ENCODE measurements at regions not wholly inside any gene's neighbourhood (a gene's known extent, or its start where the extent isn't known, plus 50 kb on each side); places are given as distances from the start of the nearest gene placed in this dataset.

DNA sequence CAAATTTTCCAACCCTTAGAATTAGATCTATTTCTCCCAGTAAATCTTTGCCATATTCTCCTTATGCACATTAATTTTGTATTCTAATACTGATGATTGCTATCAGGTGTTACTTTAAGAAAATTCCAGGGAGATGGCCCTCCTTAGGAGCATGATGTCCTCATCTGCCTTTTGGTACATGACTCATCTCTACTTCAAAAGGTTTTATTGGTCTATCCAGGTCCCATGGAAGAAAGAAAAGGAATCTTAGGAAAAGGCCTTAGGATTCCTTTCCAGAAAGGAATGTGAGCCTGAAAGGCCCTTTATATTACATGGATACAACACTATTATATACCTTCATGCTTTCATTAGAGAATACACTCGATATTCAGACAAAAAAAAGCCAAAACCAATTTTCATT, 968.2 kb downstream of the STIM2 start:
- H3K9me3 ChIP-seq = no peaks in the 10 kb centered on the region
- DNase-seq (ENCODE audit: low spot score in 2 of 2) = no peak
- TF ChIP-seq EP300 (IDR thresholded peaks at IDR 0.05) = no peak
- TF ChIP-seq, protein P1, sequence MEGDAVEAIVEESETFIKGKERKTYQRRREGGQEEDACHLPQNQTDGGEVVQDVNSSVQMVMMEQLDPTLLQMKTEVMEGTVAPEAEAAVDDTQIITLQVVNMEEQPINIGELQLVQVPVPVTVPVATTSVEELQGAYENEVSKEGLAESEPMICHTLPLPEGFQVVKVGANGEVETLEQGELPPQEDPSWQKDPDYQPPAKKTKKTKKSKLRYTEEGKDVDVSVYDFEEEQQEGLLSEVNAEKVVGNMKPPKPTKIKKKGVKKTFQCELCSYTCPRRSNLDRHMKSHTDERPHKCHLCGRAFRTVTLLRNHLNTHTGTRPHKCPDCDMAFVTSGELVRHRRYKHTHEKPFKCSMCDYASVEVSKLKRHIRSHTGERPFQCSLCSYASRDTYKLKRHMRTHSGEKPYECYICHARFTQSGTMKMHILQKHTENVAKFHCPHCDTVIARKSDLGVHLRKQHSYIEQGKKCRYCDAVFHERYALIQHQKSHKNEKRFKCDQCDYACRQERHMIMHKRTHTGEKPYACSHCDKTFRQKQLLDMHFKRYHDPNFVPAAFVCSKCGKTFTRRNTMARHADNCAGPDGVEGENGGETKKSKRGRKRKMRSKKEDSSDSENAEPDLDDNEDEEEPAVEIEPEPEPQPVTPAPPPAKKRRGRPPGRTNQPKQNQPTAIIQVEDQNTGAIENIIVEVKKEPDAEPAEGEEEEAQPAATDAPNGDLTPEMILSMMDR (IDR thresholded peaks at IDR 0.05) = no peak
- no peak for TF ChIP-seq POLR2A (IDR thresholded peaks at IDR 0.05)
- H3K36me3 ChIP-seq = no peaks in the 10 kb centered on the region
- H3K27ac ChIP-seq = no peak overlapping the region
- WGBS, 2 donors = 57 to 68% methylated on average over 1 of the region's 1 CpG
- H3K4me3 ChIP-seq = no peak overlapping the region
- H3K27me3 ChIP-seq = no peaks in the 10 kb centered on the region
- H3K4me1 ChIP-seq = no peaks in the 10 kb centered on the region

DNA sequence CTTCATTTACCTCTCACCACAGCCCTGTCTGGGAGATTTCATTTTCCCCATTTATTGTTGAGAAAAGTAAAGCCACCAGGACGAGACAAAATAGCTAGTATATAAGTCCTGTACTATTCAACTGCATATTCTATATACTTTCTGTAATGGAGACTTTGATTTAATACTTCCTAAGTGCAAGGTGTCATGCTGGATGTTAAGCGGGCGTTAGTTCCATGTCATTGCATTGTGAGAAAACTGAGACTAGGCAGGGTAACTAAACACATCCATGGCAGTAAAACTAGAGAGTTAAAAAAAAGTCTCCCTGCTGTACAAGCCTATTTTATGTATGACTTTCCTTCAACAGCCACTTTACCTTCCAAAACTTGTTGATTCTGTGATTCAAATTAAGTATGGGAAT, 969.6 kb downstream of the STIM2 start:
- TF ChIP-seq POLR2A (IDR thresholded peaks at IDR 0.05) (no peak), EP300 (IDR thresholded peaks at IDR 0.05) (no peak)
- TF ChIP-seq, protein P1 (IDR thresholded peaks at IDR 0.05) = no peak
- Histone ChIP-seq H3K4me1 (no peaks in the 10 kb centered on the region), H3K27ac (no peak overlapping the region), H3K36me3 (no peaks in the 10 kb centered on the region), H3K27me3 (no peaks in the 10 kb centered on the region), H3K4me3 (no peak overlapping the region), H3K9me3 (no peaks in the 10 kb centered on the region)
- no peak for DNase-seq (ENCODE audit: low spot score in 2 of 2)
- WGBS, 2 donors = 88% methylated on average over 3 of the region's 3 CpGs

DNA sequence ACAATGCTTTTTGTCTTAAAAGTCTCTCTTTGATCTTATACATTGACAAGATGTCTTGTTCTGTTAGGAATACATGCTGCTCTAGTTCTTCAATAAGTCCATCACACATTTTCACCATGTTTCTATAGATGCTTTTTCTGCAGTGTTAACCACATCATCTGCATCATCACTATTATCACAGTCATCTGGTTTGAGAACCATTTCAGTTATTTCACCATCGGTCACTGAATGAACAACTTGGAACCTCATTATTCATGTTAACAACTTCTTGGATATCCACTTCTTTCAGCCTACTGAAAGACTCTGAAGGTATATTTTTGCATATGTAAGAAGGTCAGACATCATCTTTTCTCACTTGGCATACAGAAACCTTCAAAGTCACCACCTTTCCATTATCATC, 975.2 kb downstream of the STIM2 start:
- no peaks in the 10 kb centered on the region for H3K9me3 ChIP-seq
- no peak for DNase-seq (ENCODE audit: low spot score in 2 of 2)
- TF ChIP-seq EP300 (IDR thresholded peaks at IDR 0.05) (no peak), POLR2A (IDR thresholded peaks at IDR 0.05) (no peak)
- TF ChIP-seq, protein P1 (IDR thresholded peaks at IDR 0.05) = no peak
- 89 to 96% methylated on average over 1 of the region's 1 CpG for WGBS, 2 donors
- no peaks in the 10 kb centered on the region for H3K4me1 ChIP-seq
- no peaks in the 10 kb centered on the region for H3K36me3 ChIP-seq
- no peaks in the 10 kb centered on the region for H3K27me3 ChIP-seq
- H3K4me3 ChIP-seq = no peak overlapping the region
- H3K27ac ChIP-seq = no peak overlapping the region

DNA sequence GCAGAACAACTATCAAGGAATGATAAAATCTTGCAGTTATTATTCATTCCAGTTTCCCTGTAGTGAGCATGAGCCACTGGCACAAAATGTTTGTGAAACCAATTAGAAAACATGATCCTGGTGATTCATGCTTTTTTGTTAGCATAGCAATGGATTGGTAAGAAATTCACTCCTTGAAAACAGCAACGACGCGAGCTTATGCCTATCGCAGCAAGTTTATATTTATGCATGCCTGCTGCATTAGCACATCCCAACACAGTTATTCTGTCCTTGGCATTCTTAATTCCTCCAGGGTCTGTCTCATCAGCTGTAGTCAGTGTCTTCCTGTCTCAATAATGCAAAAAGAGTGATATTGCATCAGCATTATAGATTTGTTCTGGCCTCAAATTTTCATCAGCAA, 975.9 kb downstream of the STIM2 start:
- Histone ChIP-seq H3K27me3 (no peaks in the 10 kb centered on the region), H3K4me1 (no peaks in the 10 kb centered on the region), H3K4me3 (no peak overlapping the region), H3K27ac (no peak overlapping the region), H3K9me3 (no peaks in the 10 kb centered on the region), H3K36me3 (no peaks in the 10 kb centered on the region)
- no peak for DNase-seq (ENCODE audit: low spot score in 2 of 2)
- TF ChIP-seq EP300 (IDR thresholded peaks at IDR 0.05) = no peak
- no peak for TF ChIP-seq POLR2A (IDR thresholded peaks at IDR 0.05)
- TF ChIP-seq, protein P1 (IDR thresholded peaks at IDR 0.05) = no peak
- WGBS, 2 donors = 91 to 97% methylated on average over 4 of the region's 4 CpGs

DNA sequence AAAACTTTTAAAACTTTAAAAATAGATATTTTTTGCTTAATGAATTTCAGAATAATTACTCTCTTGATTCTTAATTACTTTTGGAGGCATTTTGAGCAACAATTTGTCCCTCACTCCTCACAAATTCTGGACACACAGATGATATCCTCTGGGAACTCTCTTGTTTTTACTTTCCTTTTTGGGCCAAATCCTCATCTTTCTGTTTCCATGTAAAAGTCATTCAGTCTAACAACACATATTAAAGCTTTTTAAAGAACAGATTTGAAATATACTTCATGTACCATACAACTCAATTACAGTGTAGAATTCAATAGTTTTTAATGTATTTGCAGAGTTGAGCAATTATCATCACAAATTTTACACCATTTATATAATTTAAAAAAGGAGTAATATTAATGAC, 983.1 kb downstream of the STIM2 start:
- Histone ChIP-seq H3K9me3 (no peaks in the 10 kb centered on the region), H3K36me3 (no peaks in the 10 kb centered on the region), H3K4me1 (no peaks in the 10 kb centered on the region), H3K27ac (no peak overlapping the region), H3K27me3 (no peaks in the 10 kb centered on the region), H3K4me3 (no peak overlapping the region)
- TF ChIP-seq POLR2A (IDR thresholded peaks at IDR 0.05) (no peak), EP300 (IDR thresholded peaks at IDR 0.05) (no peak)
- TF ChIP-seq, protein P1 (IDR thresholded peaks at IDR 0.05) = no peak
- DNase-seq (ENCODE audit: low spot score in 2 of 2) = no peak

Data from tibial nerve (tissue), 4 donors.